ENCODE measurements at regions not wholly inside any gene's neighbourhood (a gene's known extent, or its start where the extent isn't known, plus 50 kb on each side); places are given as distances from the start of the nearest gene placed in this dataset.

- no peak for DNase-seq
Observed at GRCh38 chr3:14318646-14319045, 83.8 kb upstream of the SLC6A6 start.

GRCh38 chr3:14319654-14320182 lies 82.7 kb upstream of the SLC6A6 start:
- DNase-seq, result peak; percentile 37

- DNase-seq, result no peak
Observed at GRCh38 chr3:14320219-14320618, 82.2 kb upstream of the SLC6A6 start.

- no peak for DNase-seq
Observed at GRCh38 chr3:14322001-14322400, 80.4 kb upstream of the SLC6A6 start.

GRCh38 chr3:14322667-14323295 lies 79.6 kb upstream of the SLC6A6 start:
- no peak for DNase-seq

- peak; percentile 52 for DNase-seq
Observed at GRCh38 chr3:14323401-14324223, 78.8 kb upstream of the SLC6A6 start.

- no peak for DNase-seq
Observed at GRCh38 chr3:14324224-14324944, 78.0 kb upstream of the SLC6A6 start.

- no peak for DNase-seq
Observed at GRCh38 chr3:14328422-14328821, 74.0 kb upstream of the SLC6A6 start.

- no peak for DNase-seq
Observed at GRCh38 chr3:14329116-14329830, 73.1 kb upstream of the SLC6A6 start.

GRCh38 chr3:14329842-14330241 lies 72.6 kb upstream of the SLC6A6 start:
- no peak for DNase-seq

GRCh38 chr3:14330508-14330907 lies 71.9 kb upstream of the SLC6A6 start:
- DNase-seq, result no peak

GRCh38 chr3:14331251-14331650 lies 71.2 kb upstream of the SLC6A6 start:
- no peak for DNase-seq

- no peak for DNase-seq
Observed at GRCh38 chr3:14332392-14332791, 70.0 kb upstream of the SLC6A6 start.

GRCh38 chr3:14333215-14333614 lies 69.2 kb upstream of the SLC6A6 start:
- no peak for DNase-seq

- no peak for DNase-seq
Observed at GRCh38 chr3:14333621-14334020, 68.8 kb upstream of the SLC6A6 start.

GRCh38 chr3:14334136-14334535 lies 68.3 kb upstream of the SLC6A6 start:
- DNase-seq, result no peak

- DNase-seq, result no peak
Observed at GRCh38 chr3:14334936-14335335, 67.5 kb upstream of the SLC6A6 start.

- no peak for DNase-seq
Observed at GRCh38 chr3:14335774-14336748, 66.3 kb upstream of the SLC6A6 start.

- no peak for DNase-seq
Observed at GRCh38 chr3:14336749-14337598, 65.4 kb upstream of the SLC6A6 start.

- DNase-seq, result no peak
Observed at GRCh38 chr3:14337828-14338227, 64.6 kb upstream of the SLC6A6 start.

GRCh38 chr3:14338242-14338641 lies 64.2 kb upstream of the SLC6A6 start:
- no peak for DNase-seq
